GM12878 (cell line): ENCODE measurements at regions not wholly inside any gene's neighbourhood (a gene's known extent, or its start where the extent isn't known, plus 50 kb on each side); places are given as distances from the start of the nearest gene placed in this dataset.

Experiments
- ATAC-seq: fragments of 200-7000 bp; cut with Tn5 transposase; 3 replicates; pipeline ENCODE4 v1.9.1; 2020; ENCODE audit warnings: mild to moderate bottlenecking, moderate library complexity
- BruUV-seq: library from RNA; stranded (reverse); fragments of 400-500 nt; replicated peaks from 2 replicates; lab custom pipeline; 2021; lab: Mats Ljungman, UMichigan
- CTCF ChIA-PET: fragments of 300-600 bp; sonication (Branson Sonifier 250); formaldehyde crosslinking; extraction: SDS; loops from one replicate; lab custom pipeline; 2021; ENCODE audit warnings: inconsistent platforms; lab: Yijun Ruan, JAX
- POLR2A ChIA-PET: fragments of 350-600 bp; formaldehyde crosslinking; extraction: SDS; loops from one replicate; lab custom pipeline; 2021; ENCODE audit warnings: inconsistent platforms; lab: Charles Lee
- RAD21 ChIA-PET: fragments of 300-600 bp; sonication (Branson Sonifier 250); formaldehyde crosslinking; loops from one replicate; lab custom pipeline; 2023; ENCODE audit warnings: antibody characterized with exemption; ENCODE audit not compliant: unreplicated experiment; lab: Charles Lee
- SMC1A ChIA-PET: fragments of 300-600 bp; sonication (Branson Sonifier 250); formaldehyde crosslinking; loops from one replicate; lab custom pipeline; 2023; ENCODE audit not compliant: unreplicated experiment, uncharacterized antibody; lab: Charles Lee
- DNase-seq: peaks from one replicate; pipeline ENCODE4 v3.0.0-alpha.2; 2011; ENCODE audit warnings: low read depth, low spot score
- FAIRE-seq: peaks from 3 replicates; lab custom pipeline; 2011; peaks lifted over from hg19 to GRCh38; lab: Jason Lieb, UNC
- H2AFZ ChIP-seq: 2 replicates; pipeline ENCODE4 v1.6.0; 2011; ENCODE audit warnings: low read depth, low read length, control low read depth; ENCODE audit not compliant: control insufficient read depth
- H3K27ac ChIP-seq: 2 replicates; pipeline ENCODE4 v1.5.1; 2011; ENCODE audit warnings: control low read depth; ENCODE audit not compliant: control insufficient read depth, insufficient read depth
- H3K27me3 ChIP-seq, 2 experiments: replicated peaks in 1 of 2; 2 replicates each; pipeline versions ENCODE4 v1.6.0 to v1.6.1; 2011; ENCODE audit warnings: low read length in 1 of 2; ENCODE audit not compliant: control insufficient read depth in 2 of 2, insufficient read depth in 2 of 2
- H3K36me3 ChIP-seq, 2 experiments: 2 replicates each; pipeline ENCODE4 v1.5.1; 2011; ENCODE audit warnings: low read length in 1 of 2; ENCODE audit not compliant: control insufficient read depth in 2 of 2, insufficient read depth in 2 of 2
- H3K4me1 ChIP-seq: 2 replicates; pipeline ENCODE4 v1.6.1; 2011; ENCODE audit warnings: mild to moderate bottlenecking, low read length, moderate library complexity, mixed read lengths; ENCODE audit not compliant: control insufficient read depth, insufficient read depth
- H3K4me2 ChIP-seq: 2 replicates; pipeline ENCODE4 v1.6.0; 2011; ENCODE audit warnings: control low read depth; ENCODE audit not compliant: control insufficient read depth, insufficient read depth
- H3K4me3 ChIP-seq: fragments of 200-600 bp; sonication (generic); 2 replicates; pipeline ENCODE4 v1.5.1; 2016
- H3K79me2 ChIP-seq: 2 replicates; pipeline ENCODE4 v1.6.0; 2011; ENCODE audit warnings: low read length; ENCODE audit not compliant: control insufficient read depth, insufficient read depth
- H3K9ac ChIP-seq: 2 replicates; pipeline ENCODE4 v1.8.0; 2011; ENCODE audit warnings: low read length, control low read depth, mixed read lengths; ENCODE audit not compliant: control insufficient read depth, insufficient read depth
- H3K9me3 ChIP-seq: replicated peaks from 3 replicates; pipeline ENCODE4 v1.5.1; 2011; ENCODE audit warnings: mild to moderate bottlenecking, low read length; ENCODE audit not compliant: control insufficient read depth, insufficient read depth
- H4K20me1 ChIP-seq: 2 replicates; pipeline ENCODE4 v1.6.0; 2011; ENCODE audit not compliant: control insufficient read depth, insufficient read depth
- BHLHE40 ChIP-seq, 2 experiments: fragments of 450-650 bp in 1 of 2; IDR thresholded peaks; 2 replicates each; pipeline ENCODE4 v1.6.1; 2011 to 2017; ENCODE audit warnings: low read depth in 2 of 2, borderline replicate concordance in 1 of 2, improper control_type of control experiment in 1 of 2, low read length in 1 of 2, mild to moderate bottlenecking in 1 of 2
- DPF2 ChIP-seq: fragments of 450-650 bp; IDR thresholded peaks from 2 replicates; pipeline ENCODE4 v1.6.1; 2017; ENCODE audit warnings: mild to moderate bottlenecking
- E4F1 ChIP-seq: fragments of 450-650 bp; IDR thresholded peaks from 2 replicates; pipeline ENCODE4 v1.6.1; 2018; ENCODE audit warnings: borderline replicate concordance, mild to moderate bottlenecking; ENCODE audit not compliant: partially characterized antibody
- EZH2 ChIP-seq: IDR thresholded peaks from 2 replicates; pipeline ENCODE4 v1.6.1; 2012; ENCODE audit warnings: low read depth, mild to moderate bottlenecking, control low read depth, inconsistent platforms, low read length, borderline replicate concordance; ENCODE audit not compliant: control insufficient read depth
- HCFC1 ChIP-seq: fragments of 150-350 bp; IDR thresholded peaks from 2 replicates; pipeline ENCODE4 v1.6.1; 2014; ENCODE audit warnings: low read length
- HDAC6 ChIP-seq: fragments of 200-600 bp; sonication (generic); IDR thresholded peaks from one replicate; pipeline ENCODE4 v1.8.0; 2017; ENCODE audit warnings: antibody characterized with exemption; ENCODE audit not compliant: unreplicated experiment
- MYC ChIP-seq: IDR thresholded peaks from 2 replicates; pipeline ENCODE4 v1.6.1; 2011; ENCODE audit warnings: mild to moderate bottlenecking, low read length, moderate library complexity, inconsistent platforms; ENCODE audit not compliant: insufficient read depth, insufficient replicate concordance, insufficient read length, severe bottlenecking
- NR2F1 ChIP-seq: fragments of 450-650 bp; conservative IDR thresholded peaks from 2 replicates; pipeline ENCODE4 v1.6.1; 2017; ENCODE audit warnings: mild to moderate bottlenecking
- NRF1 ChIP-seq: conservative IDR thresholded peaks from 2 replicates; pipeline ENCODE4 v1.6.1; 2011; ENCODE audit warnings: mild to moderate bottlenecking, low read depth, low read length, improper control_type of control experiment
- SREBF2 ChIP-seq: IDR thresholded peaks from 2 replicates; pipeline ENCODE4 v1.6.1; 2012; ENCODE audit warnings: mild to moderate bottlenecking, low read length
- WRNIP1 ChIP-seq: IDR thresholded peaks from 2 replicates; pipeline ENCODE4 v1.6.1; 2011; ENCODE audit warnings: low read depth, low read length, improper control_type of control experiment, borderline replicate concordance
- WGBS: methylation state at CpG from one replicate; pipeline ENCODE4 v1.1.6; 2016; ENCODE audit warnings: low lambda C conversion rate; ENCODE audit not compliant: insufficient replicate concordance, insufficient coverage; ENCODE audit errors: missing lambda C conversion rate; 5-methylcytosine and 5-hydroxymethylcytosine counted together
- in situ Hi-C: fragments of 300-500 bp; cut with MboI; formaldehyde crosslinking; loops from 9 replicates; pipeline ENCODE4 v1.14.3; 2018; ENCODE audit warnings: mixed read lengths
- intact Hi-C: fragments of 100-400 bp; cut with micrococcal nuclease; formaldehyde crosslinking; loops from one replicate; pipeline ENCODE4 v1.14.2; 2022; ENCODE audit not compliant: unreplicated experiment
- TF ChIP-seq, protein P1 (sequence below): fragments of 450-650 bp; IDR thresholded peaks from 2 replicates; pipeline ENCODE4 v1.6.1; 2016; ENCODE audit warnings: mild to moderate bottlenecking
- TF ChIP-seq, protein P2 (sequence below): IDR thresholded peaks from 2 replicates; pipeline ENCODE4 v1.6.1; 2012; ENCODE audit warnings: low read length, inconsistent platforms

DNA sequence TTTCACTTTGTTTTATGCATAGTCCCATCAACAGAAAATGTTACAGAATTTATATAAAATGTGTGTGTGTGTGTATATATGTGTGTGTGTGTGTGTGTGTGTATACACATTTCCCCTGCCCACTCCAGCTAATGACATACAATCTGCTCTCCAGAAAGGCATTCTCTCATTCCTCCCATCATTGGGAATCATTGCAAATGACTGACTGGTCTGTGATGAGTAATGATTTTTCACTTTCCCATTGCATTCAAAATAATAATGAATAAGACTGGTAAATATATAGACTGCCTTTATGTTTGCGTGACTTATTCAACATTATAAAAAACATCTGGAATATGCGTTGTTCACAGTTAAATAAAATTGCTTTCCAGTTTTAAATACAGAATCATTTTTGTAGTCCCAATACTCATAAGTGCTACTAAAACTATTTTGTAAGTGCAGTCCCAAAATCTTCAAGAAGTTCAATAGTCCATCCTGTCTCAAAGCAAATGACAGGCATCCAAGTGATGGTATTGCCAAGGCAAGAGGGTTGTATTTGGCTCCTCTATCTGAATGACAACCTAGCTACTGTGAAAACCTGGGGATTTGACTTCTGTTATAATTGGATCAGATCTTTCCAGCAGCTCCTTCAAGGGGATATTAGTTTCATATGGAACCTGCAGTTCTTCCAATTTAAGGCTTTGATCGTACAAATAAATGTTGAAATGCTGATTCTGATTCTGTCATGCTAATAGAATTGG, 150.9 kb downstream of the POLR1F start:
- no peaks in the 10 kb centered on the region for H3K4me1 ChIP-seq
- in situ Hi-C loops, result no loop called here
- POLR2A ChIA-PET, result no interaction called here

DNA sequence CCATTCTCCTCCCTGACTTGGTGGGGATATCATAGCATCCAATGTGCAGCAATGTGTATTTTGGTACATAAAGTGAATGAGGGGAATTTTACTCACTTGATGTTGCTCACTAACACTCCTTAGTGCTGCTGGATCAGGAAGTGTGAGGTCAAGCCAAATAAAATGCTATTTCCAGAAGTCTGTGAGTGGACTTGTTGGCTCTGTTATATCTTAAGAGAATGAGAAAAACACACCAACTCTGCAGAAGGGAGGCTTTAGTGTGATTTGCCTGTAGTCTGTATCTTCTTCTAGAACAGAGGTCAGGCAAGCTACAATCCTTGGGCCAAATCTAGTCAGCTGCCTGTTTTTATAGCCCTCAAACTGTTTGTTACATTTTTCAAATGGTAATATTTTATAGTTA, 154.3 kb downstream of the POLR1F start:
- Histone ChIP-seq H4K20me1 (no peaks in the 10 kb centered on the region), H3K79me2 (no peaks in the 10 kb centered on the region)
- TF ChIP-seq HCFC1, result no peak
- TF ChIP-seq MYC, result no peak
- no peak for TF ChIP-seq NRF1
- TF ChIP-seq WRNIP1, result no peak
- TF ChIP-seq, protein P1, sequence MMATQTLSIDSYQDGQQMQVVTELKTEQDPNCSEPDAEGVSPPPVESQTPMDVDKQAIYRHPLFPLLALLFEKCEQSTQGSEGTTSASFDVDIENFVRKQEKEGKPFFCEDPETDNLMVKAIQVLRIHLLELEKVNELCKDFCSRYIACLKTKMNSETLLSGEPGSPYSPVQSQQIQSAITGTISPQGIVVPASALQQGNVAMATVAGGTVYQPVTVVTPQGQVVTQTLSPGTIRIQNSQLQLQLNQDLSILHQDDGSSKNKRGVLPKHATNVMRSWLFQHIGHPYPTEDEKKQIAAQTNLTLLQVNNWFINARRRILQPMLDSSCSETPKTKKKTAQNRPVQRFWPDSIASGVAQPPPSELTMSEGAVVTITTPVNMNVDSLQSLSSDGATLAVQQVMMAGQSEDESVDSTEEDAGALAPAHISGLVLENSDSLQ, result no peak
- TF ChIP-seq EZH2, result no peak
- TF ChIP-seq, protein P2, sequence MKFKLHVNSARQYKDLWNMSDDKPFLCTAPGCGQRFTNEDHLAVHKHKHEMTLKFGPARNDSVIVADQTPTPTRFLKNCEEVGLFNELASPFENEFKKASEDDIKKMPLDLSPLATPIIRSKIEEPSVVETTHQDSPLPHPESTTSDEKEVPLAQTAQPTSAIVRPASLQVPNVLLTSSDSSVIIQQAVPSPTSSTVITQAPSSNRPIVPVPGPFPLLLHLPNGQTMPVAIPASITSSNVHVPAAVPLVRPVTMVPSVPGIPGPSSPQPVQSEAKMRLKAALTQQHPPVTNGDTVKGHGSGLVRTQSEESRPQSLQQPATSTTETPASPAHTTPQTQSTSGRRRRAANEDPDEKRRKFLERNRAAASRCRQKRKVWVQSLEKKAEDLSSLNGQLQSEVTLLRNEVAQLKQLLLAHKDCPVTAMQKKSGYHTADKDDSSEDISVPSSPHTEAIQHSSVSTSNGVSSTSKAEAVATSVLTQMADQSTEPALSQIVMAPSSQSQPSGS, result no peak
- TF ChIP-seq DPF2, result no peak
- no peak for TF ChIP-seq E4F1
- TF ChIP-seq HDAC6, result no peak
- TF ChIP-seq BHLHE40 (IDR thresholded peaks at IDR 0.05; ENCODE audit: borderline replicate concordance in 1 of 2, low read depth in 2 of 2, low read length in 1 of 2), result no peak
- TF ChIP-seq SREBF2, result no peak

More for the DNA sequence above, 150.9 kb downstream of the POLR1F start:
- no peaks in the 10 kb centered on the region for H4K20me1 ChIP-seq
- FAIRE-seq (no peak), DNase-seq (no peak), ATAC-seq (no peak)
- intact Hi-C loops, result no loop called here
- SMC1A ChIA-PET, result no interaction called here
- H3K36me3 ChIP-seq, result no peaks in the 10 kb centered on the region
- CTCF ChIA-PET, result no interaction called here
- no peaks in the 10 kb centered on the region for H3K9me3 ChIP-seq
- H3K79me2 ChIP-seq, result no peaks in the 10 kb centered on the region
- no peaks in the 10 kb centered on the region for H3K27me3 ChIP-seq
- H3K9ac ChIP-seq, result no peak overlapping the region
- no peak overlapping the region for H2AFZ ChIP-seq
- RAD21 ChIA-PET, result no interaction called here
- WGBS, result 64% methylated on average over 3 of the region's 3 CpGs
- no peak overlapping the region for H3K4me3 ChIP-seq
- no peak overlapping the region for H3K27ac ChIP-seq
- TF ChIP-seq NR2F1, result no peak
- H3K4me2 ChIP-seq, result no peak overlapping the region
- BruUV-seq, result no TSS peak

More for the DNA sequence above, 154.3 kb downstream of the POLR1F start:
- ChIA-PET CTCF (interaction anchor here (0.6 kb wide), 1 partner anchor 48 kb away, joined by 3 read pairs; no protein-coding TSS in a partner anchor), SMC1A (no interaction called here), RAD21 (no interaction called here), POLR2A (no interaction called here)
- FAIRE-seq (no peak), DNase-seq (no peak), ATAC-seq (no peak)
- no peaks in the 10 kb centered on the region for H3K27me3 ChIP-seq
- no peak overlapping the region for H3K9ac ChIP-seq
- no peaks in the 10 kb centered on the region for H3K9me3 ChIP-seq
- intact Hi-C loops, result no loop called here
- no peaks in the 10 kb centered on the region for H3K4me1 ChIP-seq
- no TSS peak for BruUV-seq
- no peaks in the 10 kb centered on the region for H3K36me3 ChIP-seq
- no peak overlapping the region for H2AFZ ChIP-seq
- in situ Hi-C loops, result no loop called here
- H3K4me3 ChIP-seq, result no peak overlapping the region
- H3K27ac ChIP-seq, result no peak overlapping the region
- H3K4me2 ChIP-seq, result no peak overlapping the region
